GM12878 (cell line): ENCODE measurements at regions not wholly inside any gene's neighbourhood (a gene's known extent, or its start where the extent isn't known, plus 50 kb on each side); places are given as distances from the start of the nearest gene placed in this dataset.

Source experiments
- ATAC-seq: fragments of 200-7000 bp; cut with Tn5 transposase; 3 replicates; pipeline ENCODE4 v1.9.1; 2020; ENCODE audit warnings: mild to moderate bottlenecking, moderate library complexity
- BruUV-seq: library from RNA; stranded (reverse); fragments of 400-500 nt; replicated peaks from 2 replicates; lab custom pipeline; 2021; lab: Mats Ljungman, UMichigan
- CTCF ChIA-PET: fragments of 300-600 bp; sonication (Branson Sonifier 250); formaldehyde crosslinking; extraction: SDS; loops from one replicate; lab custom pipeline; 2021; ENCODE audit warnings: inconsistent platforms; lab: Yijun Ruan, JAX
- POLR2A ChIA-PET: fragments of 350-600 bp; formaldehyde crosslinking; extraction: SDS; loops from one replicate; lab custom pipeline; 2021; ENCODE audit warnings: inconsistent platforms; lab: Charles Lee
- RAD21 ChIA-PET: fragments of 300-600 bp; sonication (Branson Sonifier 250); formaldehyde crosslinking; loops from one replicate; lab custom pipeline; 2023; ENCODE audit warnings: antibody characterized with exemption; ENCODE audit not compliant: unreplicated experiment; lab: Charles Lee
- SMC1A ChIA-PET: fragments of 300-600 bp; sonication (Branson Sonifier 250); formaldehyde crosslinking; loops from one replicate; lab custom pipeline; 2023; ENCODE audit not compliant: unreplicated experiment, uncharacterized antibody; lab: Charles Lee
- DNase-seq: peaks from one replicate; pipeline ENCODE4 v3.0.0-alpha.2; 2011; ENCODE audit warnings: low read depth, low spot score
- FAIRE-seq: peaks from 3 replicates; lab custom pipeline; 2011; peaks lifted over from hg19 to GRCh38; lab: Jason Lieb, UNC
- H2AFZ ChIP-seq: 2 replicates; pipeline ENCODE4 v1.6.0; 2011; ENCODE audit warnings: low read depth, low read length, control low read depth; ENCODE audit not compliant: control insufficient read depth
- H3K27ac ChIP-seq: 2 replicates; pipeline ENCODE4 v1.5.1; 2011; ENCODE audit warnings: control low read depth; ENCODE audit not compliant: control insufficient read depth, insufficient read depth
- H3K27me3 ChIP-seq, 2 experiments: replicated peaks in 1 of 2; 2 replicates each; pipeline versions ENCODE4 v1.6.0 to v1.6.1; 2011; ENCODE audit warnings: low read length in 1 of 2; ENCODE audit not compliant: control insufficient read depth in 2 of 2, insufficient read depth in 2 of 2
- H3K36me3 ChIP-seq, 2 experiments: 2 replicates each; pipeline ENCODE4 v1.5.1; 2011; ENCODE audit warnings: low read length in 1 of 2; ENCODE audit not compliant: control insufficient read depth in 2 of 2, insufficient read depth in 2 of 2
- H3K4me1 ChIP-seq: 2 replicates; pipeline ENCODE4 v1.6.1; 2011; ENCODE audit warnings: mild to moderate bottlenecking, low read length, moderate library complexity, mixed read lengths; ENCODE audit not compliant: control insufficient read depth, insufficient read depth
- H3K4me2 ChIP-seq: 2 replicates; pipeline ENCODE4 v1.6.0; 2011; ENCODE audit warnings: control low read depth; ENCODE audit not compliant: control insufficient read depth, insufficient read depth
- H3K4me3 ChIP-seq: fragments of 200-600 bp; sonication (generic); 2 replicates; pipeline ENCODE4 v1.5.1; 2016
- H3K79me2 ChIP-seq: 2 replicates; pipeline ENCODE4 v1.6.0; 2011; ENCODE audit warnings: low read length; ENCODE audit not compliant: control insufficient read depth, insufficient read depth
- H3K9ac ChIP-seq: 2 replicates; pipeline ENCODE4 v1.8.0; 2011; ENCODE audit warnings: low read length, control low read depth, mixed read lengths; ENCODE audit not compliant: control insufficient read depth, insufficient read depth
- H3K9me3 ChIP-seq: replicated peaks from 3 replicates; pipeline ENCODE4 v1.5.1; 2011; ENCODE audit warnings: mild to moderate bottlenecking, low read length; ENCODE audit not compliant: control insufficient read depth, insufficient read depth
- H4K20me1 ChIP-seq: 2 replicates; pipeline ENCODE4 v1.6.0; 2011; ENCODE audit not compliant: control insufficient read depth, insufficient read depth
- LARP7 ChIP-seq: fragments of 450-650 bp; IDR thresholded peaks from 2 replicates; pipeline ENCODE4 v1.6.1; 2017; ENCODE audit warnings: mild to moderate bottlenecking
- REST ChIP-seq: IDR thresholded peaks from 2 replicates; pipeline ENCODE4 v1.6.1; 2012; ENCODE audit warnings: mild to moderate bottlenecking, low read depth, low read length
- ZBTB40 ChIP-seq: fragments of 450-650 bp; IDR thresholded peaks from 2 replicates; pipeline ENCODE4 v1.6.1; 2016; ENCODE audit warnings: mild to moderate bottlenecking, moderate library complexity, borderline replicate concordance
- WGBS: methylation state at CpG from one replicate; pipeline ENCODE4 v1.1.6; 2016; ENCODE audit warnings: low lambda C conversion rate; ENCODE audit not compliant: insufficient replicate concordance, insufficient coverage; ENCODE audit errors: missing lambda C conversion rate; 5-methylcytosine and 5-hydroxymethylcytosine counted together
- in situ Hi-C: fragments of 300-500 bp; cut with MboI; formaldehyde crosslinking; loops from 9 replicates; pipeline ENCODE4 v1.14.3; 2018; ENCODE audit warnings: mixed read lengths
- intact Hi-C: fragments of 100-400 bp; cut with micrococcal nuclease; formaldehyde crosslinking; loops from one replicate; pipeline ENCODE4 v1.14.2; 2022; ENCODE audit not compliant: unreplicated experiment

- DNase-seq (no peak), FAIRE-seq (no peak), ATAC-seq (no peak)
- Histone ChIP-seq H3K27me3 (no peaks in the 10 kb centered on the region; a peak in 1 of 4 replicates), H3K36me3 (no peaks in the 10 kb centered on the region), H3K4me3 (no peak overlapping the region), H3K9me3 (no peaks in the 10 kb centered on the region), H3K79me2 (no peaks in the 10 kb centered on the region), H4K20me1 (no peaks in the 10 kb centered on the region), H3K4me1 (no peaks in the 10 kb centered on the region), H3K27ac (no peak overlapping the region), H3K9ac (no peak overlapping the region), H2AFZ (no peak overlapping the region), H3K4me2 (no peak overlapping the region)
- ChIA-PET POLR2A (no interaction called here), RAD21 (interaction anchor here (1.2 kb wide), 1 partner anchor 31 kb away, joined by 3 read pairs; no protein-coding TSS in a partner anchor), SMC1A (no interaction called here), CTCF (no interaction called here)
- in situ Hi-C loops = no loop called here
- WGBS = 13% methylated on average over 4 of the region's 4 CpGs
- TF ChIP-seq ZBTB40 (no peak), REST (no peak), LARP7 (no peak)
- BruUV-seq = no TSS peak
- intact Hi-C loops = no loop called here
Observed at GRCh38 chr6:156533872-156534524, 243.2 kb upstream of the ARID1B start.
